D721Med (cell line): ENCODE measurements at regions not wholly inside any gene's neighbourhood (a gene's known extent, or its start where the extent isn't known, plus 50 kb on each side); places are given as distances from the start of the nearest gene placed in this dataset.

ENCODE experiments used
- DNase-seq: peaks from one replicate; pipeline ENCODE4 v3.0.0; 2011; ENCODE audit warnings: low spot score; ENCODE audit not compliant: insufficient read length
- FAIRE-seq: peaks from 2 replicates; lab custom pipeline; 2011; peaks lifted over from hg19 to GRCh38; lab: Jason Lieb, UNC
- CTCF ChIP-seq: IDR thresholded peaks from 2 replicates; pipeline ENCODE4 v1.5.1; 2012; ENCODE audit warnings: mild to moderate bottlenecking, control low read depth; ENCODE audit not compliant: insufficient read depth; ENCODE audit errors: missing control alignments

DNA sequence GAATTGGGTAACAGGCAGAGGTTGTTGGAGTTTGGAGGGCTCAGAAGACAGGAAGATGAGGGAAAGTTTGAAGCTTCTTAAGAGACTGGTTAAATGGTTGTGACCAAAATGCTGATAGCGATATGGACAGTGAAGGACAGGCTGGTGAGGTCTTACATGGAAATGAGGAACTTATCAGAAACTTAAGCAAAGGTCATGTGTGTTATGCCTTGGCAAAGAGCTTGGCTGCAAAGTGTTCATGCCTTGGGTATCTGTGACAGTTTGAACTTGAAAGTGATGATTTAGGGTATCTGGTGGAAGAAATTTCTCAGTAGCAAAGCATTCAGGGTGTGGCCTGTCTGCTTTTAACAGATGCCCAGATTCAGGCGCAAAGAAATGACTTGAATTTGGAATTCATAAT is 64.5 kb upstream of the EEPD1 start:
- DNase-seq, result no peak
- no peak for FAIRE-seq

DNA sequence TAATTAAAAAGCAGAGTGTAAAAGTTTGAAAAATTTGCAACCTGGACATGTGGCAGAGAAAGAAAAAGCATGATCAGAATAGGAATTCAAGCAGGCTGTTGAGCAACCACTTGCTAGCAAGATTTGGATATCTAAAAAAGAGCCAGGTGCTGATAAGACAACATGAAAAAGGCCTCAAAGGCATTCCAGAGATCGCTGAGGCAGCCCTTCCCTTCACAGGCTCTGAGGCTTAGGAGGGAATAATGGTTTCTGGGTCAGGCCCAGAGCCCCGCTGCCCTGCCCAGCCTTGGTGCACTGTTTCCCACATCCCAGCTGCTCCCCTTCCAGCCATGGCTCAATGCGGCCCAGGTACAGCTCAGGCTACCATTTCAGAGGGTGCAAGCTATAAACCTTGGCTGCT is 64.1 kb upstream of the EEPD1 start:
- DNase-seq (no peak), FAIRE-seq (no peak)
- no peak for TF ChIP-seq CTCF

More for the DNA sequence above, 64.5 kb upstream of the EEPD1 start:
- no peak for TF ChIP-seq CTCF

- FAIRE-seq, result no peak
- no peak for DNase-seq
- TF ChIP-seq CTCF, result no peak
These were observed 61.8 kb upstream of the EEPD1 start for GRCh38 chr7:36090976-36091873.

GRCh38 chr7:36091874-36092176 is 61.2 kb upstream of the EEPD1 start:
- no peak for DNase-seq
- TF ChIP-seq CTCF, result no peak
- FAIRE-seq, result no peak

DNA sequence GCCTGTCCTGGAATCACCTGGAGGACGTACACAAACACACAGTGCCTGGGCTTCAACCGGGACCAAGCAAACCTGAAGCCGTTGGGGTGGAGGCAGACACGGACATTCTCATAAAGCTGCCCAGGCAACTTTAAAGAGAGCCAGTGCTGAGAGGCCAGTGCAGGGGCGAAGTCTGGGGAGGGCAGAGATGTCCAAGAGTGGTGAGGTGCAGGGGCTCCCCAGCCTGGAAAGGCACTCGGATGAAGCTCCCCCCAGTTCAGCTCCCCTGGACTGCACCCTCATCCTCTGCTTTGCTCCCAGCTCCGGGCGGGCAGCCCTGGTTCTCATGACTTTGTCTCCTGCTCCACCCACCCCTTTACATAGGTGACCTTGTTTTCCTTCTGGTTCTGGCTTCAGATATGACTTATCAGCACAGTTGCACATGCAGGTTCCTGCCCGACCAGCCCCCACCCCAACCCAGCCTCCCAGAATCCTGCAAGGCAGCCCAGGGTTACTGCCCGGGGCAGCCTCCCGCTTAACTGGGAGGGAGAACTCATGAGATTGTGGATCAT is 60.8 kb upstream of the EEPD1 start:
- no peak for FAIRE-seq
- TF ChIP-seq CTCF, result no peak
- no peak for DNase-seq

- no peak for FAIRE-seq
- no peak for DNase-seq
- TF ChIP-seq CTCF, result no peak
These were observed 56.5 kb upstream of the EEPD1 start for GRCh38 chr7:36096460-36097095.
